ENCODE measurements at regions not wholly inside any gene's neighbourhood (a gene's known extent, or its start where the extent isn't known, plus 50 kb on each side); places are given as distances from the start of the nearest gene placed in this dataset.

GRCh38 chr6:86030875-86031274 is 388.2 kb upstream of the SYNCRIP start:
- TF ChIP-seq MAX (IDR thresholded peaks at IDR 0.05) (no peak), CREB1 (IDR thresholded peaks at IDR 0.05; ENCODE audit: low read depth) (no peak), ZBTB7A (IDR thresholded peaks at IDR 0.05; ENCODE audit: low read depth) (no peak), TEAD4 (IDR thresholded peaks at IDR 0.05) (no peak), FOXM1 (IDR thresholded peaks at IDR 0.05; ENCODE audit: borderline replicate concordance, low read depth) (no peak), EP300 (IDR thresholded peaks at IDR 0.05; ENCODE audit: borderline replicate concordance) (no peak), RAD21 (IDR thresholded peaks at IDR 0.05; ENCODE audit: low read depth) (no peak), REST (IDR thresholded peaks at IDR 0.05; ENCODE audit: low read depth) (no peak), TAF1 (IDR thresholded peaks at IDR 0.05; ENCODE audit: low read depth) (no peak), YY1 (IDR thresholded peaks at IDR 0.05; ENCODE audit: low read depth) (no peak)
